Liver (tissue), 8 donors: ENCODE measurements at regions not wholly inside any gene's neighbourhood (a gene's known extent, or its start where the extent isn't known, plus 50 kb on each side); places are given as distances from the start of the nearest gene placed in this dataset.

Source experiments
- DNase-seq: peaks from one replicate; pipeline ENCODE4 v3.0.0-alpha.2; 2017; ENCODE audit warnings: low spot score
- H3K27ac ChIP-seq, 2 donors: one replicate each; pipeline ENCODE4 v1.7.0; 2013; ENCODE audit warnings: inconsistent platforms in 2 of 2, low read length in 2 of 2, control low read depth in 1 of 2, low read depth in 1 of 2, mild to moderate bottlenecking in 1 of 2
- H3K27me3 ChIP-seq, 4 donors: one replicate each; pipeline versions ENCODE4 v1.6.1 to v1.7.0; 2013; ENCODE audit warnings: low read length in 3 of 4, inconsistent platforms in 1 of 4, mild to moderate bottlenecking in 1 of 4, moderate library complexity in 1 of 4; ENCODE audit not compliant: control insufficient read depth in 4 of 4, insufficient read depth in 4 of 4
- H3K36me3 ChIP-seq, 4 donors: one replicate each; pipeline versions ENCODE4 v1.6.1 to v1.7.0; 2013; ENCODE audit warnings: low read length in 3 of 4, mild to moderate bottlenecking in 3 of 4, low read depth in 1 of 4, moderate library complexity in 1 of 4; ENCODE audit not compliant: control insufficient read depth in 4 of 4, insufficient read depth in 3 of 4
- H3K4me1 ChIP-seq, 4 donors: one replicate each; pipeline versions ENCODE4 v1.6.1 to v1.7.0; 2013; ENCODE audit warnings: low read length in 3 of 4, mild to moderate bottlenecking in 3 of 4, moderate library complexity in 1 of 4; ENCODE audit not compliant: control insufficient read depth in 4 of 4, insufficient read depth in 4 of 4
- H3K4me3 ChIP-seq, 3 donors: one replicate each; pipeline versions ENCODE4 v1.6.1 to v1.7.0; 2013; ENCODE audit warnings: low read length in 3 of 3, control low read depth in 1 of 3, low read depth in 1 of 3, mild to moderate bottlenecking in 1 of 3
- H3K9ac ChIP-seq, 2 donors: one replicate each; pipeline ENCODE4 v1.7.0; 2013; ENCODE audit warnings: low read length in 2 of 2, mild to moderate bottlenecking in 2 of 2, moderate library complexity in 2 of 2, control low read depth in 1 of 2, low read depth in 1 of 2
- H3K9me3 ChIP-seq, 4 donors: one replicate each; pipeline versions ENCODE4 v1.6.1 to v1.7.0; 2013; ENCODE audit warnings: low read length in 3 of 4; ENCODE audit not compliant: control insufficient read depth in 4 of 4
- ATF3 ChIP-seq: IDR thresholded peaks from 2 replicates; pipeline ENCODE4 v1.6.1; 2016; ENCODE audit warnings: antibody characterized with exemption
- CTCF ChIP-seq: fragments of 150-350 bp; IDR thresholded peaks from 2 replicates; pipeline ENCODE4 v1.5.1; 2017; ENCODE audit warnings: improper control_type of control experiment, low read depth, low read length; ENCODE audit not compliant: missing input control
- EGR1 ChIP-seq, 2 donors: IDR thresholded peaks; 2 replicates each; pipeline ENCODE4 v1.6.1; 2016 to 2018; ENCODE audit warnings: antibody characterized with exemption in 2 of 2, low read depth in 2 of 2
- FOXA2 ChIP-seq: IDR thresholded peaks from 2 replicates; pipeline ENCODE4 v1.6.1; 2016; ENCODE audit warnings: antibody characterized with exemption
- HNF4A ChIP-seq, 2 donors: conservative IDR thresholded peaks; 2 replicates each; pipeline ENCODE4 v1.6.1; 2016; ENCODE audit warnings: antibody characterized with exemption in 2 of 2, mild to moderate bottlenecking in 2 of 2
- JUND ChIP-seq, 2 donors: IDR thresholded peaks; 2 replicates each; pipeline ENCODE4 v1.6.1; 2016; ENCODE audit warnings: antibody characterized with exemption in 2 of 2
- MAX ChIP-seq: IDR thresholded peaks from 2 replicates; pipeline ENCODE4 v1.6.1; 2016; ENCODE audit warnings: antibody characterized with exemption
- NR2F2 ChIP-seq: IDR thresholded peaks from 2 replicates; pipeline ENCODE4 v1.6.1; 2016; ENCODE audit warnings: antibody characterized with exemption
- RAD21 ChIP-seq, 2 donors: IDR thresholded peaks; 2 replicates each; pipeline ENCODE4 v1.6.1; 2016; ENCODE audit warnings: antibody characterized with exemption in 2 of 2, mild to moderate bottlenecking in 2 of 2
- REST ChIP-seq: IDR thresholded peaks from 2 replicates; pipeline ENCODE4 v1.6.1; 2016; ENCODE audit warnings: antibody characterized with exemption, mild to moderate bottlenecking
- RXRA ChIP-seq, 2 donors: IDR thresholded peaks; 2 replicates each; pipeline ENCODE4 v1.6.1; 2017 to 2018; ENCODE audit warnings: antibody characterized with exemption in 2 of 2, mild to moderate bottlenecking in 1 of 2
- SP1 ChIP-seq: IDR thresholded peaks from 2 replicates; pipeline ENCODE4 v1.6.1; 2018; ENCODE audit warnings: antibody characterized with exemption, mild to moderate bottlenecking
- TAF1 ChIP-seq: conservative IDR thresholded peaks from 2 replicates; pipeline ENCODE4 v1.6.1; 2016; ENCODE audit warnings: antibody characterized with exemption, mild to moderate bottlenecking
- YY1 ChIP-seq: IDR thresholded peaks from 2 replicates; pipeline ENCODE4 v1.6.1; 2016; ENCODE audit warnings: antibody characterized with exemption, mild to moderate bottlenecking
- WGBS: extraction: QIAGEN DNeasy Blood & Tissue Kit; methylation state at CpG from one replicate; pipeline ENCODE4 v1.1.7; 2013; 5-methylcytosine and 5-hydroxymethylcytosine counted together
- TF ChIP-seq, protein P1 (sequence below): IDR thresholded peaks from 2 replicates; pipeline ENCODE4 v1.6.1; 2016; ENCODE audit warnings: antibody characterized with exemption
- donor health status: healthy.
- donor health status: healthy.
- donor health status: healthy.
- donor health status: healthy.
- donor health status: healthy.

GRCh38 chr7:95662987-95663386, 66.7 kb upstream of the PDK4 start:
- Histone ChIP-seq H3K4me1 (no peaks in the 10 kb centered on the region), H3K4me3 (no peak overlapping the region), H3K36me3 (no peaks in the 10 kb centered on the region), H3K27ac (no peak overlapping the region), H3K27me3 (no peaks in the 10 kb centered on the region), H3K9ac (no peak overlapping the region), H3K9me3 (peaks cover 0 to 4% (median 0%) of the 10 kb centered on the region in 4 donors)
- 76% methylated on average over 1 of the region's 1 CpG for WGBS
- no peak for DNase-seq
- TF ChIP-seq JUND (IDR thresholded peaks at IDR 0.05) = no peak
- TF ChIP-seq REST = no peak
- no peak for TF ChIP-seq RAD21 (IDR thresholded peaks at IDR 0.05)
- no peak for TF ChIP-seq HNF4A (conservative IDR thresholded peaks at IDR 0.05)
- no peak for TF ChIP-seq FOXA2
- no peak for TF ChIP-seq CTCF
- TF ChIP-seq, protein P1, sequence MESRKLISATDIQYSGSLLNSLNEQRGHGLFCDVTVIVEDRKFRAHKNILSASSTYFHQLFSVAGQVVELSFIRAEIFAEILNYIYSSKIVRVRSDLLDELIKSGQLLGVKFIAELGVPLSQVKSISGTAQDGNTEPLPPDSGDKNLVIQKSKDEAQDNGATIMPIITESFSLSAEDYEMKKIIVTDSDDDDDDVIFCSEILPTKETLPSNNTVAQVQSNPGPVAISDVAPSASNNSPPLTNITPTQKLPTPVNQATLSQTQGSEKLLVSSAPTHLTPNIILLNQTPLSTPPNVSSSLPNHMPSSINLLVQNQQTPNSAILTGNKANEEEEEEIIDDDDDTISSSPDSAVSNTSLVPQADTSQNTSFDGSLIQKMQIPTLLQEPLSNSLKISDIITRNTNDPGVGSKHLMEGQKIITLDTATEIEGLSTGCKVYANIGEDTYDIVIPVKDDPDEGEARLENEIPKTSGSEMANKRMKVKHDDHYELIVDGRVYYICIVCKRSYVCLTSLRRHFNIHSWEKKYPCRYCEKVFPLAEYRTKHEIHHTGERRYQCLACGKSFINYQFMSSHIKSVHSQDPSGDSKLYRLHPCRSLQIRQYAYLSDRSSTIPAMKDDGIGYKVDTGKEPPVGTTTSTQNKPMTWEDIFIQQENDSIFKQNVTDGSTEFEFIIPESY = no peak
- no peak for TF ChIP-seq TAF1
- TF ChIP-seq SP1 = no peak
- no peak for TF ChIP-seq NR2F2
- no peak for TF ChIP-seq MAX

DNA sequence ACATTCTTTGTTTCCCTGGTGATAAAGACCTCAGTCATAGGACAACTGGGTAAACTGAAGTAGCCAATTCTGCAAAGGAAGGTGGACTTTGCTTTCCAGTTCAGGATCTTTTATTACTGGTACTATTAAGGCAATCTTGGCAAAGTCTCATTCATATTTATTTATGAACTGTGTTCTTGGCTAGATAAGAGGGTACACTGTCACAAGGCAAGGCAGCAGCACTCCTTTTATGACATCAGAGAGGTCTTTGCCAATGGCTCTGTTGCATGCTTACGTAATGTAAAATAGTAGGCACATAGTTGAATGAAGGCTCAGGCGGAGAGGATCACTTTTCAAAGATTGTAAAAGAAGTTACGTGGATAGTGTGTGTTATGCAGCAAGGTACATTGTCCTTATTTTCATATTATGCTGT, 63.7 kb upstream of the PDK4 start:
- WGBS = 86% methylated on average over 3 of the region's 3 CpGs
- H3K27ac ChIP-seq = no peak overlapping the region
- H3K4me1 ChIP-seq = no peaks in the 10 kb centered on the region
- H3K4me3 ChIP-seq = no peak overlapping the region
- no peaks in the 10 kb centered on the region for H3K27me3 ChIP-seq
- H3K9ac ChIP-seq = no peak overlapping the region
- no peaks in the 10 kb centered on the region for H3K36me3 ChIP-seq
- peaks cover 0 to 4% (median 0%) of the 10 kb centered on the region in 4 donors for H3K9me3 ChIP-seq
- no peak for DNase-seq
- TF ChIP-seq YY1 (no peak), SP1 (no peak), EGR1 (IDR thresholded peaks at IDR 0.05; ENCODE audit: low read depth in 2 of 2) (no peak), JUND (IDR thresholded peaks at IDR 0.05) (no peak), MAX (no peak), RAD21 (IDR thresholded peaks at IDR 0.05) (no peak), HNF4A (conservative IDR thresholded peaks at IDR 0.05) (no peak), REST (no peak), NR2F2 (no peak), RXRA (IDR thresholded peaks at IDR 0.05) (no peak), ATF3 (no peak)
- TF ChIP-seq, protein P1 = no peak
